GM12874 (cell line): ENCODE measurements at regions not wholly inside any gene's neighbourhood (a gene's known extent, or its start where the extent isn't known, plus 50 kb on each side); places are given as distances from the start of the nearest gene placed in this dataset.

ENCODE experiments used
- CTCF ChIP-seq: IDR thresholded peaks from 2 replicates; pipeline ENCODE4 v1.5.1; 2011; ENCODE audit warnings: low read depth, mild to moderate bottlenecking, control low read depth, low read length, moderate library complexity; ENCODE audit not compliant: insufficient read depth

GRCh38 chr12:125284945-125285685 is 219.9 kb downstream of the AACS start:
- no peak for TF ChIP-seq CTCF

- no peak for TF ChIP-seq CTCF
These were observed 220.9 kb downstream of the AACS start for GRCh38 chr12:125286005-125286727.

GRCh38 chr12:125287155-125287847 is 222.1 kb downstream of the AACS start:
- no peak for TF ChIP-seq CTCF

- TF ChIP-seq CTCF, result no peak
These were observed 224.0 kb downstream of the AACS start for GRCh38 chr12:125288931-125289928.

- TF ChIP-seq CTCF, result no peak
These were observed 224.7 kb downstream of the AACS start for GRCh38 chr12:125289970-125290369.

- TF ChIP-seq CTCF, result no peak
These were observed 227.5 kb downstream of the AACS start for GRCh38 chr12:125292700-125293099.

GRCh38 chr12:125295550-125295949 is 230.3 kb downstream of the AACS start:
- TF ChIP-seq CTCF, result no peak
